CD4-positive, alpha-beta T cell treated with Interferon alpha-2 for 1 hour (primary cell): ENCODE measurements at regions not wholly inside any gene's neighbourhood (a gene's known extent, or its start where the extent isn't known, plus 50 kb on each side); places are given as distances from the start of the nearest gene placed in this dataset.

Source experiments
- DNase-seq, 2 donors: peaks; one replicate each; pipeline ENCODE4 v3.0.0-alpha.2; 2020 to 2022

DNA sequence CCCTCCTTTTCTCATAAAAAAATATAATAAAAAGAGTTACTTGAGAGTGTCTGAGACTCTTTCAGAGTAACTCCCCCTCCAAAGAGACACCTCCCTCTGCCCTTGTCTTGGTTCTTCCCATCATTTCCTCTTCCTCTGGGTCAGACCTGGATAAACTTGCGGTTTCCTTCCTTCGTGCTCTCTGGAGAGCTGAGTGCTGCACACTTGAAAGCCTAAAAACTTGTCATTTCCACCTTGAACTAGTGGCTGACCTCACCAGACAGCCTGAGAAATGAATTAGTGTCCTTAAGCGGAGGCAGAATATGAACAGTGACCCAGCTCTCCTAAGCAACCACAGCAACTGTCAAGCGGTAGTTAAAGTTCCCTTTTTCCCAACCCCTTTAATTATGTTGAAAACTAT is 88.4 kb upstream of the PROX1 start:
- no peak for DNase-seq

DNA sequence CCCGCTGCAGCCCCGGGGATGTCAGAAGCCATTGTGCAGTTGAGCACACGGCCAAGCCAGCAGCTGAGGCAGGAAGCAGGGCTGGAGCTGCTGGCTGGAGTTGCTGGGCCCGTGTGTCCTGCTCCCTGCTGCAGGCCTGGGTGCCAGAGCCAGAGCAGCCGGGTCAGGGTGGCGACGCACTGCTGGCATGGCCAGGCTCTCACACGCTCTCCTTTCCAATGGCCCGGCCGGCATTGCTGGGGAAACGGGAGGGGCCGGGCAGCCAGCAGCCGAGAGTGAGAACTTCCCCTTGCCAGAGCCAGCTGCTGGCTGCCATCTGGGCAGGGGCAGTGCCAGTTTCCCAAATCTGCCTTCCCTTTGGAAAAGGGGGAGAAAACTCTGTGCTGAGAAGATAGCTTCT is 82.4 kb upstream of the PROX1 start:
- DNase-seq: no peak

DNA sequence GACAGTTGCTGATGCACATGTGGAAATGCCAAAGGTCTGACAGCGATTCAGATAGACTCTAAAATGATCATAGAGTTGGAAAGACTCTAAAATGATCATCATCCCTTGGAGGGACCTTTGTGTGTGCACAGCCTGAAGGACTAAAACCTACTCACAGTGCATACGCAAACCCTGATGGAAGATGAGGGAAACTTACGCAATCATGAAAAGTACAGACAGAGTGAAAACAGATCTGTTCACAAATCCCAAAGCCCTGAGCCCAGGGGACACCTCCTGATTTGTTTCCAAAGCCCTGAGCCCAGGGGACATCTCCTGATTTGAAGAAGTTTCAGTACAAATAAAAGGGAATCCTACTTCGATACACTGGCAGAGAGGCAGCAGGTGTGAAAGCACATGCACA is 79.3 kb upstream of the PROX1 start:
- DNase-seq: no peak

DNA sequence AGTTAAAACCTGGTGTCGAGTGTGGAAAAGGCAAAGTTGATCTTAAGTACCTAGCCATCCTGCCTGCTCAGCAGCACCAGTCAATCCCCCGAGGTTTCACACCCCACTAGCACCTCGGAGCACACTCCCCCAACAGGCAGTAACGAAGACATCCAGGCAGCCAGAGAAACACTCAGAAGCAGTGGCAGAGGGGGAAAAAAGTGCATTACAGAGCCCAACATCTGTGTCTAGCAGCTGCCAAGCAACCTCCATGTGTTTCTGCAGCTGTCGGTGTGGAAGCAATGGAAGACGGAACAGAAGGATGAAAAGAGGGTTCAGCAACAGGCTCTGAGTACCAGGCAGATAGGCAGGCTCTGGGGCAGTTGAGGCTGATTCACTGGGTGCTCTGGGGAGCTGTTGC is 73.4 kb upstream of the PROX1 start:
- DNase-seq: no peak

DNA sequence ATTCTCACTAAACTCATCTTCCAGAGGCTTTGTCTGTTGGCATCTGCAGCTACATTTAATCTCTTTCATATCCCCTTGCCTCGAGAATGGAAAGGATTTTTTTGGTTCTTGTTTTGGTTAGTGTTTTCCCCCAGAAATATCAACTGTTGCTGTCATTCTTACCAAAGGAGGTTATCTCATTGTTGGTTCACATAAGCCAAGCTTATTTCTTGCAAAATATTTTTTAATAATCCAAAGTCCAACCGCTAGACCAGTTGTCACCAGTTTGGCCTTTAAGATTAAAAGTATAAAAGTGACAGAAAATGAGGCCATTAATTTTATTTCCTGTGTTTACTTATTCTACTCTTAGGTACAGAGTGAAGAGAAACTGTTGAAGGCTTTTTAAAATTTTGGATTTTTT is 66.5 kb upstream of the PROX1 start:
- DNase-seq: no peak

DNA sequence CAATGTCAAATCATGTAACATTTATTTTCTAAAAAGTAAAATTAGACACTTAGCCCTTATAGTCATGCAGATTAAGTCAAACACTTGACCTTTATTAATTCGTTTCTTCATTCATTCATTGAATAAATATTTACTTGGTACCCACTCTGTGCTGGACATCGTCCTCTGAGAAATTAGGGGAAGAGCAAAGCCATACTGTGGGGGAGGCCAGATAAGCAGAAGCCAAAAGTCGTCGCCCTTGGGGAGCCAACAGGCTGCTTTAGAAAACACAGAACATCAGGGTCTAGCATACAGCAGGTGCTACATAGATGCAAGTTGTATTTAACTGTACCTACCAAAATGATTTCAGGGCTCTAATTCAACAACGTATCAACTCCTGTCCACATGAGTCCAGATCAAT is 66.1 kb upstream of the PROX1 start:
- no peak for DNase-seq

DNA sequence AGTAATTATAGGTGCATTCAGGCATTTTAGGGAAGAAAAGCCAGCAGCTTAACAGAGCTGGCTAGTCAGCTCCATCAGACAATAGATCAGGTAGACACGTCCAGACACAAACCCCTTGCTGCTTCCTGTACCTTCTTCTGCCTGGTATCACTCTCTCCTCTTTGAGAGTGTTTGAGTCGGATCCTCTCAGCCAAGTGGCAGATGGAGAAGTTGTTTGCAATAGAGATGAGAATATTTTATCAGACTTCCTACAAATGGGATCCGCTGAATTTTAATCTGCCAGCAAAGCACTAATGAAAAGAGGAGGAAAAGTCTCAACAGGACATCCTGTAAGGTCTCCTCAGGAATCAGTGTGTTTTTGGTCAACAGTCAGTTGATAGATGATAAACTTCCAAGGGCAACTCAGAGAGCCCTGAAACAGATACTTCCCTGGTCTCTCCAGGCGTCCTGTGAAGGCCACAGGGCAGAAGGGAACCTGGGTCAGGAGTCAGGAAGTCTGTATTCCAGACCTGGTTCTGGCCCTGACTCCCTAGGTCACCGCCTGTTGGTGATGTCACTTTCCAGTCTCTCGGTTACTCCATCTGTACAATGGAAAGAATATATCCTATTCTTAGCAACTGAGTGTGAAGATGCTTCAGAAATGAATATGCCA is 62.1 kb upstream of the PROX1 start:
- DNase-seq: no peak

DNA sequence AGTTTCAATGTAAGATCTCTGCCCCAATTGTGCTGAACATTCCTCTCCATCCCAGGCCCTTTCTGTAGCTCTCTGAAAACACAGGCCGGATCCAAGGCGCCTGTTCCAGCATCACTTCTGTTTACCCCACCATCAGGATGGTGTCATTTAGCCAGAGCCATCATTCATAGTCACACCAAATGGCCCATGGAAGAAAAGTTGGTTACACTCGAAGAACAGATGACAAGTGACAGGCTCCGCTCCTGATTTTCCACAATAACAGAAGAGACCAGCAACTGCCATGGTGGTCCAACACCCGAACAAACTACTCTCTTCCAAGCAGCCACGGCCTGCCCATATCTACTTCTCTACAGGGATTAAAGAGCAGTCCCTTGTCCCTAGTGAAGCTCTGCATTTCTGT is 59.9 kb upstream of the PROX1 start:
- DNase-seq: no peak

DNA sequence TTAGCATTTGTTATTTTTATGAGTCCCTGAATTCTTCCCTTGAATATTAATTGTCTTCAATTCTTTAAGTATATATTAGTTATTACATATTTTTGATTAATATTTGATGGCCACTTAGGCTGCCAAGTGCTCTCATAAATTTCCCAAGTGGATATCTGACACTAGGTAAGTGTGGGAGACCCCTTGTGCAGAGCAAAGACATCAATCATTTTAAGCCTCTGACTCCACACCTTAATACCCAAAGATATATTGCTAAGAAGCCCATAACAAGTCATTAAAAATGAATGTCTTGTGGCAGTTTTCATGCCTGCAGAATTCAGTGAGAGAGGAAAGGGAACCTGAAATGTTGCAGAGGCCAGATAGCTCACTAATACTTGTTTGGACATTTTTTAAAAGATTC is 58.4 kb upstream of the PROX1 start:
- no peak for DNase-seq

DNA sequence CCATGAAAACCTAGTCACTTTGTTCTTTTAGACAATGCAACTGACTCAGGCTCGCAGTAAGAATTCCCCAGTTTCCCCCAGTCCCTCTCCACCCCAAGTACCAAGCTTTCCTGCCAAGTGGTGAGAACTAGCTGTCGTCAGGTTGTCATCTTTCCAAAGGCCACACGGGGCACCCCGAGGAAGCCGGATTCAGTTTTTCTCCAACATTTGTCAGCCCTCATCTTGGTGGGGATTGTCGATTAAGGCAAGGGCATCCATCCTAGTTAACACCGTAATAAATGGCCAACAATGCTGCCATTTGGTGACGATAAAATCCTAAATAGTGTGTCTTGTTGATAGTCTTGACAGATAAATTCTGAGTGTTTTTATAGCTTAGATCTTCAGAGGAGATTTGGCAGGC is 55.9 kb upstream of the PROX1 start:
- no peak for DNase-seq

DNA sequence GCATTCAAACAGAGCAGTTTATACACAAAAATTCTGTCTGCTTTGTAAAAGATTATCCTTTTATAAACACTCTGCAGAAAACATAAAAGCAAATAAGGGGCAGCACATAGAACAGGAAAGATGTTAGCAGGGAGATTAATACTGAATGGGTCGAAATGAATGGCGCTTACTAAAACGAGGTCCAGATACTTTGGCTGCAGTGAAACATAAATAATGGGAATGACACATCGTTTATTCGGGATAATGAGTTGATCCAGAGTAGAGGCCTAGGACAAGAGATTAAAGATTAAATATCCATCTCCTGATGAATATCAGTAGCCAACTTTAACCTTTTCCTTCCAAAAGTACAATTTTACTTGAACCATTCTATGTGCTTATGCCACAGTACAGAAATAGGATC is 54.4 kb upstream of the PROX1 start:
- no peak for DNase-seq

DNA sequence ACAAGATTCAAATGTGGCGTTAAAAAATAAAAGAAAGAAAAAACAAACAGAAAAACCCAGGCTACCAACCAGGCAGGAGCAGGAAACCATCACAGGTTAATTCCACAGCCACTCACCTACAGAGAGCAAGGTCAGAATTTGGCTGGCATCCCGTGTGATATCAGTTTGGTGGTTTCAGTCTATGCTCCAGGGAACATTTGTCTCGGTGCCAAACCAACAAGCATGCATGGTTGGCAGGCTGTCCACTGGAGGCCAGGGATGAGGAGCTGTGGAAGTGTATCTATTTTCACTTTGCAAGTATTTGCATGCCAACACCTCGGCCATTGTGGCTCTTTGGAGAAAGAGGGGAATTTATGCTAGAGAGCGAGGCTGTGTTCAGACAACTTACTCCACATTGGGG is 53.1 kb upstream of the PROX1 start:
- DNase-seq: no peak

DNA sequence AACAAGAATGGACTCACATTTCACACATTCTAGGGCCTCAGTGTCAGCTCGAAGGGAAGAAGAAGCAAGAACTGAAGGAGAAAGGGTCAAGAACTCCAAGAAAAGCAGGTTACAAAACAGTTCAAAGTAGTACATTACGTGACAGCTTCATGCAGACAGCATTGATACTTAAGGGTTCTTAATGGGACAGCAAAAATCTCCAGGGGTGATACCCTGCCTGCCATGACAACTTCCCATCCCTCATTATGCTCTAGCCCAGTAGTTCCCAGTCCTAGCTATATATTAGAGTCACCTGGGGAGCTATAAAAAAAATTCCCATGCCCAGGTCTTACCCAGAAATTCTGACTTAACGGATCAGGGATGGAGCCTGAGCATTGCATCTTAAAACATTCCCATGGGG is 51.2 kb upstream of the PROX1 start:
- DNase-seq: no peak
